Effector memory CD4-positive, alpha-beta T cell (primary cell): ENCODE measurements at regions not wholly inside any gene's neighbourhood (a gene's known extent, or its start where the extent isn't known, plus 50 kb on each side); places are given as distances from the start of the nearest gene placed in this dataset.

Experiments
- DNase-seq, 3 donors: peaks; one replicate each; pipeline ENCODE4 v3.0.0-alpha.2; 2020
- H3K27ac ChIP-seq: 2 replicates; pipeline ENCODE4 v1.7.0; 2013; ENCODE audit warnings: mild to moderate bottlenecking, low read length, moderate library complexity; ENCODE audit not compliant: insufficient read depth, poor library complexity, severe bottlenecking
- H3K27me3 ChIP-seq: replicated peaks from 2 replicates; pipeline ENCODE4 v1.7.0; 2013; ENCODE audit warnings: mild to moderate bottlenecking, low read length; ENCODE audit not compliant: insufficient read depth, control insufficient read depth, poor library complexity, severe bottlenecking
- H3K36me3 ChIP-seq: 2 replicates; pipeline ENCODE4 v1.7.0; 2013; ENCODE audit warnings: mild to moderate bottlenecking, low read length, moderate library complexity; ENCODE audit not compliant: control insufficient read depth, insufficient read depth
- H3K4me1 ChIP-seq: 2 replicates; pipeline ENCODE4 v1.7.0; 2013; ENCODE audit warnings: low read length, mild to moderate bottlenecking; ENCODE audit not compliant: control insufficient read depth, insufficient read depth, poor library complexity, severe bottlenecking
- H3K4me3 ChIP-seq: 2 replicates; pipeline ENCODE4 v1.7.0; 2013; ENCODE audit warnings: low read length, low read depth, mild to moderate bottlenecking; ENCODE audit not compliant: insufficient read depth, poor library complexity, severe bottlenecking
- H3K9me3 ChIP-seq: 2 replicates; pipeline ENCODE4 v1.7.0; 2013; ENCODE audit warnings: mild to moderate bottlenecking, low read length, moderate library complexity; ENCODE audit not compliant: control insufficient read depth

GRCh38 chr10:33103863-33104379, 145.9 kb upstream of the ITGB1 start:
- Histone ChIP-seq H3K4me1 (peaks cover 52% of the 10 kb centered on the region), H3K27ac (no peak overlapping the region), H3K4me3 (no peak overlapping the region), H3K27me3 (no peaks in the 10 kb centered on the region), H3K9me3 (peaks cover 4% of the 10 kb centered on the region), H3K36me3 (no peaks in the 10 kb centered on the region)
- no peak for DNase-seq

DNA sequence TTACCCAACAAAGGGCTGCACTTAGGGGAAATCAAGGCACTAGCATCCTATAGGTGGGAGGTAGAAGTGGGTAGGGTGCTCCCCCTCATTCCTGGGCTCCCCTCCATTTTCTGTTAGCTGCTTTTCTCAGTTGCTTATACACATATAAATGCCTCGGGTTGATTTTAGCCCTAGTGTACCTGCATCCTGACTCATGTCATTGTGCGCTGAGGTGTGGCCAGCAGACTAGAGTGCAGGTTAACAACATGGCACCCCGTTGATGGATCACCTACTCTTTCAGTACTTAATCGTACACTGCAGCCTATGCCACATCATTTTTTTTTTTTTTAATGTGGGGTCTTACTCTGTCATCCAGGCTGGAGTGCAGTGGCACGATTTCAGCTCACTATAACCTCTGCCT, 144.0 kb upstream of the ITGB1 start:
- H3K4me1 ChIP-seq = peaks cover 41% of the 10 kb centered on the region
- H3K27ac ChIP-seq = no peak overlapping the region
- no peak for DNase-seq

DNA sequence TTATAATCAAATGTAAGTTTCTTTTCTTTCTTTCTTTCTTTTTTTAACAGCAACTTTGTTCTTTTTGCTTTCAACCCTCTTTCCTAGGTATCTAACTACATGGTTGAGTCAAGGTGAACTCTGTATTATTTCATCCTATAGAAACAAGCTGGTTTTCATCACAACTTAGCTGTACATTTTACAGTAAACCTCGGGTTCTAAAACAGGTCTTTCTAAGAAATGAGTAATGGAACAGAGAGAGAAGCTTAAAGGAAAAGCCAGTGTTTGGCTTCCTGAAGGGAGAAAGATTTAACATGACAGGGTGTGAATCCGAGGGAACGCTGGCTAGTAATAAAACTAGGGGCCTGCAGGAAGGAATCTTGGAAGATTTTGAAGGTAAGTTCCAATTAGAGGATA, 143.4 kb upstream of the ITGB1 start:
- H3K4me1 ChIP-seq = peaks cover 41% of the 10 kb centered on the region
- no peak overlapping the region for H3K4me3 ChIP-seq
- H3K27me3 ChIP-seq = no peaks in the 10 kb centered on the region
- H3K27ac ChIP-seq = peak overlapping the region; percentile 41
- no peaks in the 10 kb centered on the region for H3K36me3 ChIP-seq
- peaks cover 4% of the 10 kb centered on the region for H3K9me3 ChIP-seq
- no peak for DNase-seq

More for the DNA sequence above, 144.0 kb upstream of the ITGB1 start:
- Histone ChIP-seq H3K4me3 (no peak overlapping the region), H3K36me3 (no peaks in the 10 kb centered on the region), H3K27me3 (no peaks in the 10 kb centered on the region), H3K9me3 (peaks cover 4% of the 10 kb centered on the region)

- no peak for DNase-seq
- Histone ChIP-seq H3K27me3 (no peaks in the 10 kb centered on the region), H3K4me3 (no peak overlapping the region), H3K4me1 (peaks cover 41% of the 10 kb centered on the region), H3K9me3 (peaks cover 4% of the 10 kb centered on the region), H3K27ac (peak overlapping the region; percentile 41), H3K36me3 (no peaks in the 10 kb centered on the region)
These were observed 142.9 kb upstream of the ITGB1 start for GRCh38 chr10:33100781-33101391.

GRCh38 chr10:33099748-33100147, 141.7 kb upstream of the ITGB1 start:
- Histone ChIP-seq H3K4me3 (no peak overlapping the region), H3K27me3 (no peaks in the 10 kb centered on the region), H3K9me3 (peaks cover 8% of the 10 kb centered on the region), H3K27ac (peak overlapping the region; percentile 40), H3K36me3 (no peaks in the 10 kb centered on the region), H3K4me1 (peaks cover 37% of the 10 kb centered on the region)
- DNase-seq = no peak

- H3K27ac ChIP-seq = peak overlapping the region; percentile 40
- H3K27me3 ChIP-seq = no peaks in the 10 kb centered on the region
- H3K4me1 ChIP-seq = peaks cover 34% of the 10 kb centered on the region
- no peaks in the 10 kb centered on the region for H3K36me3 ChIP-seq
- H3K9me3 ChIP-seq = peaks cover 11% of the 10 kb centered on the region
- no peak overlapping the region for H3K4me3 ChIP-seq
- no peak for DNase-seq
These were observed 141.1 kb upstream of the ITGB1 start for GRCh38 chr10:33098951-33099663.

- Histone ChIP-seq H3K27me3 (no peaks in the 10 kb centered on the region), H3K4me1 (peaks cover 20% of the 10 kb centered on the region), H3K36me3 (no peaks in the 10 kb centered on the region), H3K27ac (no peak overlapping the region), H3K4me3 (no peak overlapping the region), H3K9me3 (peaks cover 10% of the 10 kb centered on the region)
- no peak for DNase-seq
These were observed 138.1 kb upstream of the ITGB1 start for GRCh38 chr10:33095867-33096815.

DNA sequence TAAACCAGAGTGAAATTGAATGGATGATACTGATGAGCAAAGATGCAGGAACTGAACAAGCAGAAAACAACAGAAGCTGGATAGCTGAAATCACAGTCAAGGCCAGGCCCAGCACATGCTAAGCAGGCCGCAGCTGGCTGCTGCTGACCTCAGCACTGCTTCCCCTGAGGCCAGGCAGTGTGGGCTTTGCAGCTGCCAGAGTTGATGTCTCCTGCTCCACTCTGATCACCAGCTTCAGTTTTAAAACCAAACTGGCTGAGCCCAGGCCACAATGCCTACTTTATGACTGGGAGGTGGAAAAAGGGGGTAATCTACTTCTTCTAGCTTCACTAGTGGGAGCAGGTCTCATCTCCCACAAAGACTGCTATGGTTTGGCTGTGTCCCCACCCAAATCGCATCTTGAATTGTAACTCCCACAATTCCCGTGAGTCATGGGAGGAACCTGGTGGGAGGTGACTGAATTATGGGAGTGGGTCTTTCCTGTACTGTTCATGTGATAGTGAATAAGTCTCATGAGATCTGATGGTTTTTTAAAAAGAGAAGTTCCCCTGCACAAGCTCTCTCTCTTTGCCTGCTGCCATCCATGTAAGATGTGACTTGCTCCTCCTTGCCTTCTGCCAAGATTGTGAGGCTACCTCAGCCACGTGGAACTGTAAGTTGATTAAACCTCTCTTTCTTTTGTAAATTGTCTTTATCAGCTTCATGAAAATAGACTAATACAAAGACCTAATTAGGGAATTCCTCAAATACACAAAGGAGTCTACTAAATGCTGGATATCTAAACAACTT, 136.4 kb upstream of the ITGB1 start:
- DNase-seq = no peak
- H3K9me3 ChIP-seq = peaks cover 10% of the 10 kb centered on the region
- no peaks in the 10 kb centered on the region for H3K36me3 ChIP-seq
- H3K27ac ChIP-seq = no peak overlapping the region
- peaks cover 7% of the 10 kb centered on the region for H3K4me1 ChIP-seq
- H3K4me3 ChIP-seq = no peak overlapping the region
- H3K27me3 ChIP-seq = no peaks in the 10 kb centered on the region

GRCh38 chr10:33093362-33093761, 135.3 kb upstream of the ITGB1 start:
- Histone ChIP-seq H3K27me3 (no peaks in the 10 kb centered on the region), H3K9me3 (peaks cover 10% of the 10 kb centered on the region), H3K4me3 (no peak overlapping the region), H3K27ac (no peak overlapping the region), H3K36me3 (no peaks in the 10 kb centered on the region), H3K4me1 (no peaks in the 10 kb centered on the region)
- no peak for DNase-seq
